NOMO-1 treated with dmso at 0.1 percent for 144 hours (cell line): ENCODE measurements at regions not wholly inside any gene's neighbourhood (a gene's known extent, or its start where the extent isn't known, plus 50 kb on each side); places are given as distances from the start of the nearest gene placed in this dataset.

Experiments
- DNase-seq: peaks from one replicate; lab custom pipeline; 2025; ENCODE audit not compliant: unreplicated experiment; lab: John Stamatoyannopoulos, UW

- no peak for DNase-seq
Observed at GRCh38 chr11:70532731-70533130, 134.4 kb downstream of the CTTN start.

- no peak for DNase-seq
Observed at GRCh38 chr11:70535191-70535971, 137.1 kb downstream of the CTTN start.

- no peak for DNase-seq
Observed at GRCh38 chr11:70536051-70536877, 137.9 kb downstream of the CTTN start.

GRCh38 chr11:70537576-70538571 is 139.5 kb downstream of the CTTN start:
- DNase-seq: no peak

GRCh38 chr11:70538641-70539359 is 140.5 kb downstream of the CTTN start:
- no peak for DNase-seq

- DNase-seq: no peak
Observed at GRCh38 chr11:70539360-70540095, 141.2 kb downstream of the CTTN start.

- DNase-seq: no peak
Observed at GRCh38 chr11:70540196-70540595, 141.9 kb downstream of the CTTN start.

GRCh38 chr11:70541176-70541575 is 142.8 kb downstream of the CTTN start:
- DNase-seq: no peak

GRCh38 chr11:70541699-70542098 is 143.4 kb downstream of the CTTN start:
- no peak for DNase-seq

GRCh38 chr11:70542406-70542805 is 144.1 kb downstream of the CTTN start:
- no peak for DNase-seq

GRCh38 chr11:70542811-70543210 is 144.5 kb downstream of the CTTN start:
- no peak for DNase-seq

GRCh38 chr11:70543611-70544010 is 145.3 kb downstream of the CTTN start:
- no peak for DNase-seq

- DNase-seq: no peak
Observed at GRCh38 chr11:70544067-70544773, 145.9 kb downstream of the CTTN start.

- no peak for DNase-seq
Observed at GRCh38 chr11:70544774-70545609, 146.7 kb downstream of the CTTN start.

- DNase-seq: no peak
Observed at GRCh38 chr11:70545610-70545912, 147.2 kb downstream of the CTTN start.

GRCh38 chr11:70546191-70546940 is 148.0 kb downstream of the CTTN start:
- no peak for DNase-seq

GRCh38 chr11:70547386-70547785 is 149.1 kb downstream of the CTTN start:
- DNase-seq: no peak
